ENCODE measurements at regions not wholly inside any gene's neighbourhood (a gene's known extent, or its start where the extent isn't known, plus 50 kb on each side); places are given as distances from the start of the nearest gene placed in this dataset.

DNA sequence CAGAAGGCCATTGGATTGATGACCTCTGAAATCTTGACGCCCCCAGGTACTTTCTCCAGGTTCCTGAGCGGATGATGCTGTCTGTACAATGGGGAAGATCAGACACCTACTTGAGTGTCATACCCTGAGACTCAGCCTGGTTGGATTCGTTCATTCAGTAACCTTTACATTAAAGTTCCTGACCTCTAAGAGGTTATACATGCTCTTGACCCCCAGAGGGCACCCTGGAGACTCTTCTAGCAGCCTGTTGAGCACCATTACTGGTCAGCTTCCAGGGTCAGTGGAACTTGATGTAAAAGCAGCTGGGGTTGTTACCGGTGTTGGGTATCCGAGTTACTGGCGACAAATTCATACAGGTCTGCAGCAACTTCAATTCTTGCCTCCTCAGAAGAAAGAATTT is 114.3 kb upstream of the ZNF678 start:
- no peaks in the 10 kb centered on the region for H3K36me3 ChIP-seq
- no peak overlapping the region for H3K27ac ChIP-seq
- peak; percentile 12 for DNase-seq
- no peaks in the 10 kb centered on the region for H3K9me3 ChIP-seq (ENCODE audit: severe bottlenecking)
- no peaks in the 10 kb centered on the region for H3K27me3 ChIP-seq (ENCODE audit: insufficient read depth, low read depth, severe bottlenecking)
- peak; percentile 35; the same call in 1 of the 2 replicates for TF ChIP-seq CTCF (IDR thresholded peaks at IDR 0.05; ENCODE audit: low read depth, low read length)
- H3K4me3 ChIP-seq (ENCODE audit: low read depth, low read length) = no peak overlapping the region

DNA sequence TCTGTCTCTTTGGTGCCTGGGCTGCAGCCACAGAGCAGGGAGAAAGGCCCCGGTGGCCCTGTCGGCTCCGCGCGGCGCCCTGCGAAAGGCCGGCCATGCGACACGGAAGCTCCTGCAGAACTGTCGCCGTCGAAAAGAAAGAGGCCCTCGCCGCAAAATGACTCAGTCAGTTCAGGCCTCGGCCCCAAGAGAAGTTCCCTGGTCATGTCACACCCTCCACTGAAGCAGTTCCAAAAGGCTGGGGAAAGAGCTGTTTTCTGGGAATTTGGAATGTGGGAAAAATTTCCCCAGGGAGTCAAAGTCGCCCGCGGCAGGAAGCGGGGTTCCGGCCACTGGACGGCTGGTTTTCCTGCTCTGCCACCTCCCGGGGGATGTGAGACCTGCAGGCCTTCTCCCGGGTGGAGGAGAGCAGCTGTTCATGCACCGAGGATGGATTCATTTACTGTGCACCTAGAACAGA is 115.8 kb upstream of the ZNF678 start:
- no peak overlapping the region for H3K4me3 ChIP-seq (ENCODE audit: low read depth, low read length)

GRCh38 chr1:227445746-227446145 is 117.6 kb upstream of the ZNF678 start:
- TF ChIP-seq CTCF (IDR thresholded peaks at IDR 0.05; ENCODE audit: low read depth, low read length) = no peak
- H3K36me3 ChIP-seq = no peaks in the 10 kb centered on the region
- no peaks in the 10 kb centered on the region for H3K9me3 ChIP-seq (ENCODE audit: severe bottlenecking)
- no peak overlapping the region for H3K4me3 ChIP-seq (ENCODE audit: low read depth, low read length)
- no peak for DNase-seq
- no peaks in the 10 kb centered on the region for H3K27me3 ChIP-seq (ENCODE audit: insufficient read depth, low read depth, severe bottlenecking)
- no peak overlapping the region for H3K27ac ChIP-seq

More for the DNA sequence above, 115.8 kb upstream of the ZNF678 start:
- no peak for TF ChIP-seq CTCF (IDR thresholded peaks at IDR 0.05; ENCODE audit: low read depth, low read length)
- DNase-seq = no peak
- no peaks in the 10 kb centered on the region for H3K36me3 ChIP-seq
- H3K27me3 ChIP-seq (ENCODE audit: insufficient read depth, low read depth, severe bottlenecking) = no peaks in the 10 kb centered on the region
- no peak overlapping the region for H3K27ac ChIP-seq
- no peaks in the 10 kb centered on the region for H3K9me3 ChIP-seq (ENCODE audit: severe bottlenecking)

- no peak overlapping the region for H3K4me3 ChIP-seq (ENCODE audit: low read depth, low read length)
- no peak overlapping the region for H3K27ac ChIP-seq
- H3K9me3 ChIP-seq (ENCODE audit: severe bottlenecking) = no peaks in the 10 kb centered on the region
- DNase-seq = no peak
- H3K27me3 ChIP-seq (ENCODE audit: insufficient read depth, low read depth, severe bottlenecking) = no peaks in the 10 kb centered on the region
- H3K36me3 ChIP-seq = no peaks in the 10 kb centered on the region
- TF ChIP-seq CTCF (IDR thresholded peaks at IDR 0.05; ENCODE audit: low read depth, low read length) = no peak
Measured at GRCh38 chr1:227445092-227445674, 118.2 kb upstream of the ZNF678 start.

DNA sequence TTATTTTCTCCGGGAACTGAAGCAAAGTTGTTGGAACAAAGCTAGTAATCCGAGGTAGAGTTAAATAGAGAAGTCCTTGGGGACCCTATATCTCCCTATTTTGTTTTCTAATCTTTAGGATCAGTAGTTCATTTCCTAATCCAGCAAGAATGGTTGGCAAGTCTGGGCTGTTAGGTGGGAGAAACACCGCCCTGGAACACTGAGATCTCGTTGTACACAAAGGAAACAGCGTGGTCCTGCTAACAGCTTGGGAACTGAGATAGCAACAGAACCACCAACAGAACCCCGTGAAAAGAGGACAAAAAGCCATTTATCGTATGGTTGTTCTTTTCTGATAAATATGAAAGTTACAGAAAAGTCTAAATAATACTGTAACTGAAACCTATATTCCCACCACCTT is 121.9 kb upstream of the CDC42BPA start:
- DNase-seq = no peak
- Histone ChIP-seq H3K4me3 (ENCODE audit: low read depth, low read length) (no peak overlapping the region), H3K27ac (no peak overlapping the region), H3K27me3 (ENCODE audit: insufficient read depth, low read depth, severe bottlenecking) (no peaks in the 10 kb centered on the region), H3K36me3 (no peaks in the 10 kb centered on the region), H3K9me3 (ENCODE audit: severe bottlenecking) (no peaks in the 10 kb centered on the region)
- TF ChIP-seq CTCF (IDR thresholded peaks at IDR 0.05; ENCODE audit: low read depth, low read length) = no peak

DNA sequence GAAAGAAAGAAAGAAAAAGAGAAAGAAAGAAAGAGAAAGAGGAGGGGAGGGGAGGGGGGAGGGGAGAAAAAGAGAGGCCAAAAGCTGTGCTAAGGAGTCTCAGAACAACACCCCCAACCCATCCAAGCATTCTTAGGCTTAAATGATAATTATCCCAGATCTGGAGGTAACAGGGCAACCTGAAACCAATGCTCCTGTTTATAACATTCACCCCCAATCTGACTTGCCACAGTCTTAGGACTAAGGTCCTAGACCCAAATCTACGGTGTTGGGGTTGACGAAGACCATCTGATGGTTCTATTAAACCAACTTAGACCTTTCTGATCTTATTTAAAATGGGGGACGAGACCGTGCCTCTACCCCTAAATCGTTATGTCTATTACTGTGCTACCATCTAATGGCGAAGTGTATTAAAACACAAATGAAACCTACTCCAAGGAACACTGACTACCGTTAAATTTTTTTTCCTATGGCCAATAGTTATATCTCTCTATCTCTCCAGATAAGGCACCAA is 119.3 kb upstream of the CDC42BPA start:
- peak overlapping the region; percentile 31 for H3K4me3 ChIP-seq (ENCODE audit: low read depth, low read length)
- H3K27ac ChIP-seq = no peak overlapping the region
- no peaks in the 10 kb centered on the region for H3K27me3 ChIP-seq (ENCODE audit: insufficient read depth, low read depth, severe bottlenecking)
- TF ChIP-seq CTCF (IDR thresholded peaks at IDR 0.05; ENCODE audit: low read depth, low read length) = 0 out of 2 replicates have a peak, but pooled peaks have one; percentile 2
- no peaks in the 10 kb centered on the region for H3K36me3 ChIP-seq
- no peaks in the 10 kb centered on the region for H3K9me3 ChIP-seq (ENCODE audit: severe bottlenecking)
- peak; percentile 6 for DNase-seq
